ENCODE measurements at regions not wholly inside any gene's neighbourhood (a gene's known extent, or its start where the extent isn't known, plus 50 kb on each side); places are given as distances from the start of the nearest gene placed in this dataset.

- Histone ChIP-seq H3K36me3 (no peaks in the 10 kb centered on the region), H3K27ac (replicated peaks in 1 of 4) (no peak overlapping the region), H3K4me1 (peaks cover 0 to 10% (median 4%) of the 10 kb centered on the region in 4 donors), H3K27me3 (no peaks in the 10 kb centered on the region), H3K4me3 (no peak overlapping the region), H3K9me3 (no peaks in the 10 kb centered on the region)
- TF ChIP-seq CTCF (IDR thresholded peaks at IDR 0.05): no peak
- TF ChIP-seq POLR2A (IDR thresholded peaks at IDR 0.05; ENCODE audit: low read depth): no peak
- TF ChIP-seq POLR2AphosphoS5 (IDR thresholded peaks at IDR 0.05): no peak
- TF ChIP-seq EP300 (IDR thresholded peaks at IDR 0.05): no peak
- intact Hi-C loops (cut with DNase I): no loop called here
- DNase-seq (ENCODE audit: extremely low spot score): no peak
- WGBS: 90% methylated on average over 3 of the region's 3 CpGs
Observed at GRCh38 chr7:115136796-115137443, 215.0 kb downstream of the MDFIC start.

DNA sequence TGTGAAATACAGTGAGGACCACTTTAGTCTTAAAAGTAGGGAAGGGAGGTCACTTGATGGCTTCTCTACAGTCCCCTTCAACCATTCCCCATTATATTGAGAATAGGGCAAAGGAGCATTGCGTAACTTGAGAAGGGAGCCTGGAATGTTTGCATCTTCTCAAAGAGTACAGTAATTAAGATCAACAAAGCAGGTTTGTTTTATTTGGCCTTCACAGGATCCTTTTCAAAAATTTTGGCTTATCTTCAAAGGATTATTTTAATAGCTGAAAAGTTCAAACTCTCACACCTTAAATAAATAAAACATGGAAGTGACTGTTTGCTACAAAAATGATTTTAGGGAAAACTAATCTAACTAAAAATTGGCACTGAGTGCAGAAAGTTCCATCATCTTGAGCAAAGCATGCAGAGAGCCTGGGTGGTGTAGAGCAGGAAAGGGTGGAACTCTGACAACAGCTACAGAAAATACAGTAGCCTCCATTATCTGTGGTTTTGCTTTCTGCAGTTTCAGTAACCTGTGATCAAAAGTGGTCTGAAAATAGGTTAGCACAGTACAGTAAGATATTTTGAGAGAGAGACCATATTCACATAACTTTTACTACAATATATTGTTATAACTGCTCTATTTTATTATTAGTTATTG is 214.0 kb downstream of the MDFIC start:
- H3K4me1 ChIP-seq: peaks cover 0 to 10% (median 4%) of the 10 kb centered on the region in 4 donors
- no peak overlapping the region for H3K27ac ChIP-seq (replicated peaks in 1 of 4)
- H3K4me3 ChIP-seq: no peak overlapping the region
- intact Hi-C loops (cut with DNase I): no loop called here
- no peaks in the 10 kb centered on the region for H3K36me3 ChIP-seq
- no peak for TF ChIP-seq POLR2AphosphoS5 (IDR thresholded peaks at IDR 0.05)
- no peak for TF ChIP-seq POLR2A (IDR thresholded peaks at IDR 0.05; ENCODE audit: low read depth)
- no peak for TF ChIP-seq CTCF (IDR thresholded peaks at IDR 0.05)
- TF ChIP-seq EP300 (IDR thresholded peaks at IDR 0.05): no peak
- no peaks in the 10 kb centered on the region for H3K27me3 ChIP-seq
- DNase-seq (ENCODE audit: extremely low spot score): no peak
- WGBS: 54% methylated on average over 1 of the region's 1 CpG
- H3K9me3 ChIP-seq: no peaks in the 10 kb centered on the region

- TF ChIP-seq EP300 (IDR thresholded peaks at IDR 0.05): no peak
- no peak for TF ChIP-seq CTCF (IDR thresholded peaks at IDR 0.05)
- TF ChIP-seq POLR2AphosphoS5 (IDR thresholded peaks at IDR 0.05): no peak
- TF ChIP-seq POLR2A (IDR thresholded peaks at IDR 0.05; ENCODE audit: low read depth): no peak
- H3K36me3 ChIP-seq: no peaks in the 10 kb centered on the region
- no peak overlapping the region for H3K27ac ChIP-seq (replicated peaks in 1 of 4)
- H3K4me1 ChIP-seq: peaks cover 0 to 10% (median 4%) of the 10 kb centered on the region in 4 donors
- intact Hi-C loops (cut with DNase I): no loop called here
- H3K27me3 ChIP-seq: no peaks in the 10 kb centered on the region
- no peak overlapping the region for H3K4me3 ChIP-seq
- 64% methylated on average over 4 of the region's 4 CpGs for WGBS
- H3K9me3 ChIP-seq: no peaks in the 10 kb centered on the region
- no peak for DNase-seq (ENCODE audit: extremely low spot score)
Observed at GRCh38 chr7:115135146-115135545, 213.3 kb downstream of the MDFIC start.

GRCh38 chr7:115133248-115133647 is 211.4 kb downstream of the MDFIC start:
- Histone ChIP-seq H3K27me3 (no peaks in the 10 kb centered on the region), H3K36me3 (no peaks in the 10 kb centered on the region), H3K27ac (replicated peaks in 1 of 4) (no peak overlapping the region), H3K4me1 (peaks cover 0 to 10% (median 4%) of the 10 kb centered on the region in 4 donors), H3K4me3 (no peak overlapping the region), H3K9me3 (no peaks in the 10 kb centered on the region)
- no peak for TF ChIP-seq EP300 (IDR thresholded peaks at IDR 0.05)
- TF ChIP-seq CTCF (IDR thresholded peaks at IDR 0.05): no peak
- no peak for TF ChIP-seq POLR2AphosphoS5 (IDR thresholded peaks at IDR 0.05)
- TF ChIP-seq POLR2A (IDR thresholded peaks at IDR 0.05; ENCODE audit: low read depth): no peak
- intact Hi-C loops (cut with DNase I): no loop called here
- 85% methylated on average over 5 of the region's 5 CpGs for whole genome bisulfite sequencing
- no peak for DNase-seq (ENCODE audit: extremely low spot score)
